AG20443 (cell line): ENCODE measurements at regions not wholly inside any gene's neighbourhood (a gene's known extent, or its start where the extent isn't known, plus 50 kb on each side); places are given as distances from the start of the nearest gene placed in this dataset.

Experiments used
- DNase-seq: peaks from one replicate; pipeline ENCODE4 v3.0.0; 2012; ENCODE audit warnings: low spot score, mixed read lengths

GRCh38 chr14:89660166-89660565, 243.1 kb upstream of the FOXN3 start:
- DNase-seq, result peak; percentile 71

- no peak for DNase-seq
These were observed 242.1 kb upstream of the FOXN3 start for GRCh38 chr14:89658977-89659670.

- no peak for DNase-seq
These were observed 240.0 kb upstream of the FOXN3 start for GRCh38 chr14:89657014-89657413.

GRCh38 chr14:89654998-89655397, 238.0 kb upstream of the FOXN3 start:
- no peak for DNase-seq

- no peak for DNase-seq
These were observed 235.3 kb upstream of the FOXN3 start for GRCh38 chr14:89652352-89652751.

GRCh38 chr14:89651805-89652204, 234.8 kb upstream of the FOXN3 start:
- no peak for DNase-seq

- DNase-seq, result no peak
These were observed 233.3 kb upstream of the FOXN3 start for GRCh38 chr14:89650077-89650978.

GRCh38 chr14:89649451-89650075, 232.5 kb upstream of the FOXN3 start:
- no peak for DNase-seq

- no peak for DNase-seq
These were observed 231.9 kb upstream of the FOXN3 start for GRCh38 chr14:89648924-89649323.

- no peak for DNase-seq
These were observed 231.5 kb upstream of the FOXN3 start for GRCh38 chr14:89648510-89648909.

GRCh38 chr14:89646971-89647370, 229.9 kb upstream of the FOXN3 start:
- no peak for DNase-seq

- DNase-seq, result no peak
These were observed 227.6 kb upstream of the FOXN3 start for GRCh38 chr14:89644641-89645040.

- no peak for DNase-seq
These were observed 224.6 kb upstream of the FOXN3 start for GRCh38 chr14:89641495-89642175.

GRCh38 chr14:89640141-89640540, 223.1 kb upstream of the FOXN3 start:
- no peak for DNase-seq

GRCh38 chr14:89639687-89640086, 222.7 kb upstream of the FOXN3 start:
- no peak for DNase-seq

GRCh38 chr14:89638891-89639290, 221.9 kb upstream of the FOXN3 start:
- DNase-seq, result no peak

- no peak for DNase-seq
These were observed 220.5 kb upstream of the FOXN3 start for GRCh38 chr14:89637581-89637980.

- no peak for DNase-seq
These were observed 218.6 kb upstream of the FOXN3 start for GRCh38 chr14:89635615-89636014.

- DNase-seq, result no peak
These were observed 217.0 kb upstream of the FOXN3 start for GRCh38 chr14:89634037-89634436.

- no peak for DNase-seq
These were observed 213.2 kb upstream of the FOXN3 start for GRCh38 chr14:89630101-89630829.

GRCh38 chr14:89629383-89629782, 212.3 kb upstream of the FOXN3 start:
- DNase-seq, result no peak

- DNase-seq, result no peak
These were observed 211.5 kb upstream of the FOXN3 start for GRCh38 chr14:89628521-89628920.
